GM12891 (cell line): ENCODE measurements at regions not wholly inside any gene's neighbourhood (a gene's known extent, or its start where the extent isn't known, plus 50 kb on each side); places are given as distances from the start of the nearest gene placed in this dataset.

Source experiments
- POLR2A ChIP-seq: IDR thresholded peaks from 2 replicates; pipeline ENCODE4 v1.6.1; 2011; ENCODE audit warnings: low read depth, low read length, control low read depth
- POLR2AphosphoS5 ChIP-seq: IDR thresholded peaks from 2 replicates; pipeline ENCODE4 v1.6.1; 2011; ENCODE audit warnings: low read depth, low read length, control low read depth
- SPI1 ChIP-seq: IDR thresholded peaks from 2 replicates; pipeline ENCODE4 v1.6.1; 2011; ENCODE audit warnings: low read depth, low read length, control low read depth
- TAF1 ChIP-seq: IDR thresholded peaks from 2 replicates; pipeline ENCODE4 v1.6.1; 2011; ENCODE audit warnings: low read depth, low read length, control low read depth

- TF ChIP-seq POLR2A (no peak), SPI1 (no peak), POLR2AphosphoS5 (no peak), TAF1 (no peak)
Observed at GRCh38 chr5:91927439-91927838, 544.3 kb upstream of the ARRDC3 start.
